ENCODE measurements at regions not wholly inside any gene's neighbourhood (a gene's known extent, or its start where the extent isn't known, plus 50 kb on each side); places are given as distances from the start of the nearest gene placed in this dataset.

GRCh38 chr20:10125757-10126156 is 91.0 kb downstream of the ANKEF1 start:
- H3K79me2 ChIP-seq (ENCODE audit: control insufficient read depth, insufficient read depth, low read length), result no peaks in the 10 kb centered on the region
- no peaks in the 10 kb centered on the region for H3K9me3 ChIP-seq (ENCODE audit: control insufficient read depth, insufficient read depth, low read depth, low read length)
- H3K4me1 ChIP-seq (ENCODE audit: control insufficient read depth, extremely low read depth, insufficient read depth, low read length), result no peaks in the 10 kb centered on the region
- TF ChIP-seq EZH2 (IDR thresholded peaks at IDR 0.05; ENCODE audit: low read length, missing control alignments) (no peak), CTCF (conservative IDR thresholded peaks at IDR 0.05 in 1 of 2, IDR thresholded peaks at IDR 0.05 in 1 of 2; ENCODE audit: low read depth in 1 of 2, low read length in 2 of 2) (no peak)
- DNase-seq (ENCODE audit: low read depth in 2 of 2), result peak; percentile 57 to 77
- no peak overlapping the region for H2AFZ ChIP-seq (ENCODE audit: low read length)
- H3K4me2 ChIP-seq (ENCODE audit: extremely low read depth, insufficient read depth, low read length), result no peak overlapping the region
- no peak overlapping the region for H3K9ac ChIP-seq (ENCODE audit: insufficient read depth, low read length)
- no peaks in the 10 kb centered on the region for H3K36me3 ChIP-seq (ENCODE audit: control insufficient read depth, insufficient read depth, low read length)
- H3K27me3 ChIP-seq (ENCODE audit: control insufficient read depth, insufficient read depth, low read length), result no peaks in the 10 kb centered on the region
- H4K20me1 ChIP-seq (ENCODE audit: control insufficient read depth, extremely low read depth, insufficient read depth, low read length), result no peaks in the 10 kb centered on the region
- H3K27ac ChIP-seq (ENCODE audit: insufficient read depth, low read length), result no peak overlapping the region
- H3K4me3 ChIP-seq (replicated peaks in 1 of 4; ENCODE audit: control extremely low read depth in 1 of 4, insufficient read depth in 1 of 4, low read depth in 3 of 4, low read length in 4 of 4), result no peak overlapping the region

- Histone ChIP-seq H3K4me1 (ENCODE audit: control insufficient read depth, extremely low read depth, insufficient read depth, low read length) (no peaks in the 10 kb centered on the region), H4K20me1 (ENCODE audit: control insufficient read depth, extremely low read depth, insufficient read depth, low read length) (no peaks in the 10 kb centered on the region), H2AFZ (ENCODE audit: low read length) (no peak overlapping the region), H3K9ac (ENCODE audit: insufficient read depth, low read length) (no peak overlapping the region), H3K9me3 (ENCODE audit: control insufficient read depth, insufficient read depth, low read depth, low read length) (no peaks in the 10 kb centered on the region), H3K4me3 (replicated peaks in 1 of 4; ENCODE audit: control extremely low read depth in 1 of 4, insufficient read depth in 1 of 4, low read depth in 3 of 4, low read length in 4 of 4) (no peak overlapping the region), H3K4me2 (ENCODE audit: extremely low read depth, insufficient read depth, low read length) (no peak overlapping the region), H3K36me3 (ENCODE audit: control insufficient read depth, insufficient read depth, low read length) (no peaks in the 10 kb centered on the region), H3K79me2 (ENCODE audit: control insufficient read depth, insufficient read depth, low read length) (no peaks in the 10 kb centered on the region), H3K27ac (ENCODE audit: insufficient read depth, low read length) (no peak overlapping the region), H3K27me3 (ENCODE audit: control insufficient read depth, insufficient read depth, low read length) (no peaks in the 10 kb centered on the region)
- DNase-seq (ENCODE audit: low read depth in 2 of 2), result no peak
- no peak for TF ChIP-seq EZH2 (IDR thresholded peaks at IDR 0.05; ENCODE audit: low read length, missing control alignments)
- no peak for TF ChIP-seq CTCF (conservative IDR thresholded peaks at IDR 0.05 in 1 of 2, IDR thresholded peaks at IDR 0.05 in 1 of 2; ENCODE audit: low read depth in 1 of 2, low read length in 2 of 2)
Observed at GRCh38 chr20:10129749-10130148, 88.9 kb upstream of the SNAP25 start.

GRCh38 chr20:10131732-10132345 is 86.8 kb upstream of the SNAP25 start:
- Histone ChIP-seq H2AFZ (ENCODE audit: low read length) (no peak overlapping the region), H4K20me1 (ENCODE audit: control insufficient read depth, extremely low read depth, insufficient read depth, low read length) (no peaks in the 10 kb centered on the region), H3K27ac (ENCODE audit: insufficient read depth, low read length) (no peak overlapping the region), H3K4me2 (ENCODE audit: extremely low read depth, insufficient read depth, low read length) (peak overlapping the region; percentile 40), H3K4me3 (replicated peaks in 1 of 4; ENCODE audit: control extremely low read depth in 1 of 4, insufficient read depth in 1 of 4, low read depth in 3 of 4, low read length in 4 of 4) (no peak overlapping the region), H3K9me3 (ENCODE audit: control insufficient read depth, insufficient read depth, low read depth, low read length) (no peaks in the 10 kb centered on the region), H3K36me3 (ENCODE audit: control insufficient read depth, insufficient read depth, low read length) (no peaks in the 10 kb centered on the region), H3K4me1 (ENCODE audit: control insufficient read depth, extremely low read depth, insufficient read depth, low read length) (no peaks in the 10 kb centered on the region), H3K27me3 (ENCODE audit: control insufficient read depth, insufficient read depth, low read length) (no peaks in the 10 kb centered on the region), H3K79me2 (ENCODE audit: control insufficient read depth, insufficient read depth, low read length) (no peaks in the 10 kb centered on the region), H3K9ac (ENCODE audit: insufficient read depth, low read length) (no peak overlapping the region)
- TF ChIP-seq EZH2 (IDR thresholded peaks at IDR 0.05; ENCODE audit: low read length, missing control alignments) (no peak), CTCF (conservative IDR thresholded peaks at IDR 0.05 in 1 of 2, IDR thresholded peaks at IDR 0.05 in 1 of 2; ENCODE audit: low read depth in 1 of 2, low read length in 2 of 2) (peak in 1 of 2 donors; percentile 19)
- peak; percentile 83 for DNase-seq (ENCODE audit: low read depth in 2 of 2)
